BLaER1 (cell line): ENCODE measurements at regions not wholly inside any gene's neighbourhood (a gene's known extent, or its start where the extent isn't known, plus 50 kb on each side); places are given as distances from the start of the nearest gene placed in this dataset.
"Not testable (repeated sequence)": the region's sequence is repeated elsewhere in the genome, so short reads cannot be mapped to it uniquely, and the experiment has no call there.

Experiments
- H3K27ac ChIP-seq: shearing (Covaris generic); formaldehyde crosslinking; 2 replicates; pipeline ENCODE4 v1.8.1; 2022
- H3K27me3 ChIP-seq: shearing (Covaris generic); formaldehyde crosslinking; 2 replicates; pipeline ENCODE4 v1.8.1; 2022
- H3K36me3 ChIP-seq: shearing (Covaris generic); formaldehyde crosslinking; 2 replicates; pipeline ENCODE4 v1.8.1; 2022
- H3K4me1 ChIP-seq: shearing (Covaris generic); formaldehyde crosslinking; 2 replicates; pipeline ENCODE4 v1.8.1; 2022
- H3K4me2 ChIP-seq: shearing (Covaris generic); formaldehyde crosslinking; 2 replicates; pipeline ENCODE4 v1.8.1; 2022
- H3K4me3 ChIP-seq: shearing (Covaris generic); formaldehyde crosslinking; 2 replicates; pipeline ENCODE4 v1.8.1; 2022
- H3K9ac ChIP-seq: shearing (Covaris generic); formaldehyde crosslinking; 2 replicates; pipeline ENCODE4 v1.8.1; 2022
- H3K9me3 ChIP-seq: shearing (Covaris generic); formaldehyde crosslinking; 2 replicates; pipeline ENCODE4 v1.8.1; 2022
- H4K20me1 ChIP-seq: shearing (Covaris generic); formaldehyde crosslinking; 2 replicates; pipeline ENCODE4 v1.8.1; 2022
- Cebpa-rat ChIP-seq: shearing (Covaris generic); IDR thresholded peaks from 2 replicates; pipeline ENCODE4 v1.8.1; 2022

DNA sequence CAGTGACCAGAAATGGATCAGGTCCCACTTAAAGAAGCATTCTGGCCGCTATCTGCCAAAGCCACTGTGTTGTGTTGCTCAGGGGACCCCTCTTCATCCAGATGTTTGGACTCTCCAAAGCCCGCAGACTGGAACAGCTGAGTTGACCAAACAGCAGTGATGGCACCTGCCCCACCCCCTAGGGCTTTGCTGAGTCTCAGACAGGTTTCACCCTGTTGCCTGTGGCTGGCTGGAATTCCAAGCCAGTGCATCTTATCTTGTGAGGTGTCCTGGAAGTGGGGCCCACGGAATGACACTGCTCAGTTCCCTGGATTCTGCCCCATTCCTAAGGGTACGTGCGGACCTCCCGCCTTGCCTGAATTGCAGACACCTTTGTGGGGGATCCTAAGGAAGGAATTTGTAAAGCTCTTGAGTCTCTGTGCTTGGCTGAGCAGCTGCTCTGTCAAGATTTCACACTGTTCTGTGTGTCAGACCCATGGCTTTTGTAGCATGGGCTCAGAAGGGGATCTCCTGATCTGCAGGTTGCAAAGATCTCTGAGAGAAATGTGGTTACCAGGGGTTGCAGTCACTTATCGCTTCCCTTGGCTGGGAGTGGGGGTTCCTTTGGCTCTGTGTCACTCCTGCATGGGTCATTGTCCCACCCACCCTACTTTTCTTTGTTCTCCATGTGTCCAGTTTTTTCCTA, 1707.9 kb upstream of the PCDH10 start:
- no peaks in the 10 kb centered on the region for H4K20me1 ChIP-seq
- H3K9ac ChIP-seq: no peak overlapping the region
- H3K4me2 ChIP-seq: no peak overlapping the region
- no peak overlapping the region for H3K27ac ChIP-seq
- no peak overlapping the region for H3K4me3 ChIP-seq
- no peaks in the 10 kb centered on the region for H3K4me1 ChIP-seq
- H3K9me3 ChIP-seq: no peaks in the 10 kb centered on the region
- H3K27me3 ChIP-seq: no peaks in the 10 kb centered on the region
- no peaks in the 10 kb centered on the region for H3K36me3 ChIP-seq
- TF ChIP-seq Cebpa-rat: no peak

DNA sequence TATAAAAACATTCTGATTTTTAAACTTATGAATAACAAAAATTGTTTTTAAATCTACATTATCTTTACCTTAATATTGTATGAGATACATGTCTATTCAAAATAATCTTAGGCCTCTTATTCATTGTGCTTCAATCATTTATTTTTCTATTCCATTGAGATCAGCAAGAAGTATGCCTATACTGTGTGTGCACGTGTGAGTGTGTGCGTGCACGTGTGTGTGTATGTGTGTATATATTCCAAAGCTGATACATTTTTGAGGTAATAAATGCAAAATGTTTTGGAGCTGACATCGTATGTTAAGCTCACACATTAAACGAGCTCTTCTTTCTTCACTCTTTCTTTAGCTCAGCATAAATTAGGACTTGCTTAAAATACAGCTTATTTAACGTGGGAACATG, 1701.2 kb upstream of the PCDH10 start:
- no peak for TF ChIP-seq Cebpa-rat
- H3K36me3 ChIP-seq: no peaks in the 10 kb centered on the region
- H3K9me3 ChIP-seq: no peaks in the 10 kb centered on the region
- H3K4me3 ChIP-seq: no peak overlapping the region
- no peak overlapping the region for H3K4me2 ChIP-seq
- no peak overlapping the region for H3K9ac ChIP-seq
- no peaks in the 10 kb centered on the region for H3K27me3 ChIP-seq
- no peak overlapping the region for H3K27ac ChIP-seq
- no peaks in the 10 kb centered on the region for H4K20me1 ChIP-seq
- H3K4me1 ChIP-seq: no peaks in the 10 kb centered on the region

- Histone ChIP-seq H4K20me1 (no peaks in the 10 kb centered on the region), H3K4me2 (no peak overlapping the region), H3K9me3 (peaks cover 4% of the 10 kb centered on the region; the same call in 1 of the 2 replicates), H3K9ac (no peak overlapping the region), H3K27me3 (no peaks in the 10 kb centered on the region), H3K4me1 (no peaks in the 10 kb centered on the region), H3K4me3 (no peak overlapping the region), H3K36me3 (no peaks in the 10 kb centered on the region), H3K27ac (no peak overlapping the region)
- TF ChIP-seq Cebpa-rat: no peak
These were observed 1698.4 kb upstream of the PCDH10 start for GRCh38 chr4:131450572-131451209.

DNA sequence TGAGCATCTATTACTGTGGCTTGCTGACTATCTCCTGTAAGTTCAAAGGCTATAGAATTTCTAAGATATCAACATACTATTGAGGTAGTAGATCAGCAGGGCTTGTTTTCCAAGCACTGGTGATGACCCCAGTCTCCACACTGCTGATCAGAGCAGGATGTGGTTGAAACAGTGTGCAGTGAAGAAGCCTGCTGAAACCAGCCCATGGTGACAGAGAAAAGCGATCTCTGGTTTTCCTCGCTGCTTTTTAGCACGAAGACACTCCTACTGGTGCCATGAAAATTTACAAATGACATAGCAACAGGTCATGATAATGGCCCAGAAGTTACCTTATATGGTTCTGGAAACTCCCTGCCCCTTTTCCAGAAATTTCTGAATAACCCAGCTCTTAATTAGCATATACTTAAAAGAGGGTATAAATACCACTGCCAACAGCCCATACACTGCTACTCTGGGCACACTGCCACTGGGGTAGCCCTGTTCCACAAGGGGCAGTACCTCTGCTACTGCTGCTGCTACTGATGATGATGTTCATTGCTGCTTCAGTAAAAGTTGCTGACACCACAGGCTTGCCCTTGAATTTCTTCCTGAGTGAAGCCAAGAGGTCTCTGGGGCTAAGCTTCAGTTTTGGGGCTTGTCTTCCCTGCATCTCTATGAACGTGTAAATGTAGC, 1689.5 kb upstream of the PCDH10 start:
- Histone ChIP-seq H3K36me3 (no peaks in the 10 kb centered on the region), H4K20me1 (no peaks in the 10 kb centered on the region), H3K4me3 (no peak overlapping the region), H3K27ac (no peak overlapping the region), H3K27me3 (no peaks in the 10 kb centered on the region), H3K4me2 (peak overlapping the region; percentile 16; the same call in 1 of the 2 replicates), H3K9ac (no peak overlapping the region), H3K9me3 (peaks cover 4% of the 10 kb centered on the region; the same call in 1 of the 2 replicates), H3K4me1 (peaks cover 15% of the 10 kb centered on the region)
- no peak for TF ChIP-seq Cebpa-rat

GRCh38 chr4:131470360-131470759, 1678.7 kb upstream of the PCDH10 start:
- no peaks in the 10 kb centered on the region for H3K36me3 ChIP-seq
- no peaks in the 10 kb centered on the region for H3K4me1 ChIP-seq
- H3K27ac ChIP-seq: no peak overlapping the region
- no peak overlapping the region for H3K4me3 ChIP-seq
- H3K9me3 ChIP-seq: peaks cover 5% of the 10 kb centered on the region; the same call in 1 of the 2 replicates
- no peaks in the 10 kb centered on the region for H3K27me3 ChIP-seq
- H4K20me1 ChIP-seq: no peaks in the 10 kb centered on the region
- no peak for TF ChIP-seq Cebpa-rat
- H3K4me2 ChIP-seq: no peak overlapping the region
- no peak overlapping the region for H3K9ac ChIP-seq

DNA sequence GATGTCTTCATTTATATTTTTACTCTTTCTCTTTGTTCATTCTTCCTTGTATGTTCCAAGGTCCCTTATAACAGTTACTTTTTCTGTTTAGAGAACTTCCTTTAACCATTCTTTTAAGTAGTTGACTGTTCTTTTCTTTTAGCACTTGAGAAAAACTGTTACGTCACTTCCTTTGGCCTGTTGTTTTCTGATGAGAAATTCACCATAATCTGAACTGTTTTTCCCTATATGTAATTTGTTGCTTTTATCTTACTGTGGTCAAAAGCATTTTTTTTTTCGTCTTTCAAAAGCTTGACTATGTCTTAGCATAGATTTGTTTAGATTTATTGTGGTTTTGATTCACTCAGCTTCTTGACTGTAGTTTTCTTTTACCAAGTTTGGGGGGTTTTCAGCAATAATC, 1660.3 kb upstream of the PCDH10 start:
- Histone ChIP-seq H4K20me1 (no peaks in the 10 kb centered on the region), H3K4me2 (no peak overlapping the region), H3K4me1 (no peaks in the 10 kb centered on the region), H3K36me3 (no peaks in the 10 kb centered on the region), H3K27me3 (no peaks in the 10 kb centered on the region), H3K4me3 (no peak overlapping the region), H3K9me3 (0 out of 2 replicates have a peak, but pooled peaks cover 3% of the 10 kb centered on the region), H3K27ac (no peak overlapping the region), H3K9ac (no peak overlapping the region)
- TF ChIP-seq Cebpa-rat: no peak

- not testable (repeated sequence) for H3K4me3 ChIP-seq, H3K27ac ChIP-seq, H4K20me1 ChIP-seq, H3K27me3 ChIP-seq, H3K9me3 ChIP-seq, H3K36me3 ChIP-seq, H3K9ac ChIP-seq, H3K4me2 ChIP-seq
- peaks cover 10% of the 10 kb centered on the region; the same call in 1 of the 2 replicates for H3K4me1 ChIP-seq
These were observed 1652.9 kb upstream of the PCDH10 start for GRCh38 chr4:131496211-131496610.

- no peak for TF ChIP-seq Cebpa-rat
- H3K4me1 ChIP-seq: peaks cover 10% of the 10 kb centered on the region; the same call in 1 of the 2 replicates
- H4K20me1 ChIP-seq: no peaks in the 10 kb centered on the region
- H3K4me3 ChIP-seq: no peak overlapping the region
- no peaks in the 10 kb centered on the region for H3K27me3 ChIP-seq
- H3K4me2 ChIP-seq: peak overlapping the region; percentile 28
- H3K36me3 ChIP-seq: no peaks in the 10 kb centered on the region
- H3K9ac ChIP-seq: no peak overlapping the region
- H3K9me3 ChIP-seq: 0 out of 2 replicates have a peak, but pooled peaks cover 1% of the 10 kb centered on the region
- H3K27ac ChIP-seq: no peak overlapping the region
These were observed 1649.8 kb upstream of the PCDH10 start for GRCh38 chr4:131499141-131499873.

DNA sequence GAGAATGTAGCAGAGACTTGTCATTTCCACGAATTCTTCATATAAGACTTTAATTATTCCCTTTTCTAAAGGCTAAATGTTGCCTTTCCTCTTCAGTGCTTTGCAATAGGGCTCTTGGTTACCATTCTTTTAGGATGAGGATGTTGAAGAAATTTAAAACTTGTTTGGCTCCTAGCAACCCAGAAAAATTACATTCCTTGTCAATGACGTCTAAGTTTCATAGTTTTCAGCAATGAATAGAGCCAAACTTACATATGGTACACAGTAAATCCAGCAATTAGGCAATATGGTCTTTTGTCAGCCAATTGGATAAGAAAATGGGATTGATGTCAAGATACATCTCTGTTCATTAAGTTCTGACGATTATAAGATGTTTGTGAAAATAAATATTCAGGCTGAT, 1639.6 kb upstream of the PCDH10 start:
- Histone ChIP-seq H3K27me3 (no peaks in the 10 kb centered on the region), H3K4me2 (no peak overlapping the region), H3K9me3 (no peaks in the 10 kb centered on the region), H3K36me3 (no peaks in the 10 kb centered on the region), H3K27ac (no peak overlapping the region), H3K4me3 (no peak overlapping the region), H3K9ac (no peak overlapping the region), H4K20me1 (no peaks in the 10 kb centered on the region), H3K4me1 (no peaks in the 10 kb centered on the region)
- no peak for TF ChIP-seq Cebpa-rat
